ENCODE measurements at regions not wholly inside any gene's neighbourhood (a gene's known extent, or its start where the extent isn't known, plus 50 kb on each side); places are given as distances from the start of the nearest gene placed in this dataset.

DNA sequence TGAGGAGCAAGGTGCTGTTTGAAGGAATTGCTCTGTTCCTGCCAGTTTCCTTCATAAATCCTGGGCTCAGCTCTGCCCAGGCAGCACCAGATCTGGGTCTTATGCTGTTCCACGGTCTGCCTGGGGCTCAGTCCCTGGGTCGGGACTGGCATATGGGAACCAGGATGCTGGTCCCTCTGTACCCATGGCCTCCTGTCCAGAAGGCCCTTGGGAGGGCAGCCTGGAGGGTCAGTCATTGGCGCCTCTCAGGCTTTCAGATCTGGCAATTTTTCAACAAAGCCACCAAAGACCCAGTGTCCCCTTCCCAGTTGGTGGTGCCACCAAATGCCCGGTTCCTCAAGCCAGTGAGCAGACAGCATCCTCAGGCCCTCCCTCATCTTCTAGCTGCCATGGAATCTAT, 232.7 kb upstream of the SULF2 start:
- TF ChIP-seq PATZ1 (CRISPR knock-in tag; IDR thresholded peaks at IDR 0.05; ENCODE audit: borderline replicate concordance) (no peak), ZC3H10 (CRISPR knock-in tag; IDR thresholded peaks at IDR 0.05) (no peak), CREB5 (CRISPR knock-in tag; IDR thresholded peaks at IDR 0.05; ENCODE audit: low read depth) (no peak), TSHZ2 (CRISPR knock-in tag; IDR thresholded peaks at IDR 0.05) (no peak), ZFP3 (CRISPR knock-in tag; IDR thresholded peaks at IDR 0.05) (no peak), ISL1 (CRISPR knock-in tag; IDR thresholded peaks at IDR 0.05) (no peak), ZFP30 (CRISPR knock-in tag; IDR thresholded peaks at IDR 0.05) (no peak), TOX (CRISPR knock-in tag; IDR thresholded peaks at IDR 0.05; ENCODE audit: borderline replicate concordance) (no peak)
- TF ChIP-seq, protein P1, sequence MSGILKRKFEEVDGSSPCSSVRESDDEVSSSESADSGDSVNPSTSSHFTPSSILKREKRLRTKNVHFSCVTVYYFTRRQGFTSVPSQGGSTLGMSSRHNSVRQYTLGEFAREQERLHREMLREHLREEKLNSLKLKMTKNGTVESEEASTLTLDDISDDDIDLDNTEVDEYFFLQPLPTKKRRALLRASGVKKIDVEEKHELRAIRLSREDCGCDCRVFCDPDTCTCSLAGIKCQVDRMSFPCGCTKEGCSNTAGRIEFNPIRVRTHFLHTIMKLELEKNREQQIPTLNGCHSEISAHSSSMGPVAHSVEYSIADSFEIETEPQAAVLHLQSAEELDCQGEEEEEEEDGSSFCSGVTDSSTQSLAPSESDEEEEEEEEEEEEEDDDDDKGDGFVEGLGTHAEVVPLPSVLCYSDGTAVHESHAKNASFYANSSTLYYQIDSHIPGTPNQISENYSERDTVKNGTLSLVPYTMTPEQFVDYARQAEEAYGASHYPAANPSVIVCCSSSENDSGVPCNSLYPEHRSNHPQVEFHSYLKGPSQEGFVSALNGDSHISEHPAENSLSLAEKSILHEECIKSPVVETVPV (CRISPR knock-in tag; IDR thresholded peaks at IDR 0.05), result no peak
- TF ChIP-seq, protein P2, sequence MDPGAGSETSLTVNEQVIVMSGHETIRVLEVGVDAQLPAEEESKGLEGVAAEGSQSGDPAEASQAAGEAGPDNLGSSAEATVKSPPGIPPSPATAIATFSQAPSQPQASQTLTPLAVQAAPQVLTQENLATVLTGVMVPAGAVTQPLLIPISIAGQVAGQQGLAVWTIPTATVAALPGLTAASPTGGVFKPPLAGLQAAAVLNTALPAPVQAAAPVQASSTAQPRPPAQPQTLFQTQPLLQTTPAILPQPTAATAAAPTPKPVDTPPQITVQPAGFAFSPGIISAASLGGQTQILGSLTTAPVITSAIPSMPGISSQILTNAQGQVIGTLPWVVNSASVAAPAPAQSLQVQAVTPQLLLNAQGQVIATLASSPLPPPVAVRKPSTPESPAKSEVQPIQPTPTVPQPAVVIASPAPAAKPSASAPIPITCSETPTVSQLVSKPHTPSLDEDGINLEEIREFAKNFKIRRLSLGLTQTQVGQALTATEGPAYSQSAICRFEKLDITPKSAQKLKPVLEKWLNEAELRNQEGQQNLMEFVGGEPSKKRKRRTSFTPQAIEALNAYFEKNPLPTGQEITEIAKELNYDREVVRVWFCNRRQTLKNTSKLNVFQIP (CRISPR knock-in tag; IDR thresholded peaks at IDR 0.05; ENCODE audit: borderline replicate concordance, low read depth), result no peak

Data from SK-N-SH treated with all-trans-retinoic acid at 6 μM for 48 hours (cell line).